Peyer's patch (tissue), 4 donors: ENCODE measurements at regions not wholly inside any gene's neighbourhood (a gene's known extent, or its start where the extent isn't known, plus 50 kb on each side); places are given as distances from the start of the nearest gene placed in this dataset.

Experiments used
- CTCF ChIP-seq, 6 experiments: fragments of 450-650 bp in 4 of 6; fragments of 200-600 bp in 2 of 6; sonication (generic) in 1 of 6; IDR thresholded peaks; one replicate each; pipeline ENCODE4 v1.5.1; 2017 to 2019; ENCODE audit warnings: antibody characterized with exemption in 6 of 6, mild to moderate bottlenecking in 3 of 6, moderate library complexity in 1 of 6
- POLR2A ChIP-seq, 2 donors: fragments of 450-650 bp; IDR thresholded peaks; one replicate each; pipeline ENCODE4 v1.5.1; 2017; ENCODE audit warnings: antibody characterized with exemption in 2 of 2, mild to moderate bottlenecking in 2 of 2, moderate library complexity in 2 of 2

- TF ChIP-seq CTCF (IDR thresholded peaks at IDR 0.05) (no peak), POLR2A (IDR thresholded peaks at IDR 0.05) (no peak)
Observed at GRCh38 chr11:21987261-21987660, 205.6 kb upstream of the ANO5 start.
